Neuronal stem cell (in vitro differentiated cells): ENCODE measurements at regions not wholly inside any gene's neighbourhood (a gene's known extent, or its start where the extent isn't known, plus 50 kb on each side); places are given as distances from the start of the nearest gene placed in this dataset.
"Not testable (repeated sequence)": the region's sequence is repeated elsewhere in the genome, so short reads cannot be mapped to it uniquely, and the experiment has no call there.

Source experiments
- DNase-seq: peaks from one replicate; pipeline ENCODE4 v3.0.0-alpha.2; 2013; ENCODE audit warnings: low spot score
- H2AFZ ChIP-seq: one replicate; pipeline ENCODE4 v1.6.1; 2013; ENCODE audit warnings: mild to moderate bottlenecking, low read length, inconsistent platforms
- H2AK5ac ChIP-seq: 2 replicates; pipeline ENCODE4 v1.6.1; 2013; ENCODE audit warnings: low read depth, mild to moderate bottlenecking, inconsistent platforms, low read length, moderate library complexity, mixed read lengths
- H2BK120ac ChIP-seq: 2 replicates; pipeline ENCODE4 v1.6.1; 2013; ENCODE audit warnings: low read depth, mild to moderate bottlenecking, inconsistent platforms, low read length, moderate library complexity, mixed read lengths
- H2BK12ac ChIP-seq: one replicate; pipeline ENCODE4 v1.6.1; 2013; ENCODE audit warnings: low read length, inconsistent platforms
- H2BK15ac ChIP-seq: 2 replicates; pipeline ENCODE4 v1.6.1; 2013; ENCODE audit warnings: mild to moderate bottlenecking, low read length, inconsistent platforms, mixed read lengths
- H2BK5ac ChIP-seq: one replicate; pipeline ENCODE4 v1.6.1; 2013; ENCODE audit warnings: inconsistent platforms, mild to moderate bottlenecking, low read length, moderate library complexity
- H3K14ac ChIP-seq: one replicate; pipeline ENCODE4 v1.6.1; 2013; ENCODE audit warnings: low read length, inconsistent platforms
- H3K18ac ChIP-seq: 2 replicates; pipeline ENCODE4 v1.6.1; 2013; ENCODE audit warnings: low read length, inconsistent platforms
- H3K23ac ChIP-seq: 2 replicates; pipeline ENCODE4 v1.6.1; 2013; ENCODE audit warnings: low read depth, mild to moderate bottlenecking, mixed read lengths, low read length, inconsistent platforms; ENCODE audit not compliant: poor library complexity
- H3K27ac ChIP-seq: replicated peaks from 3 replicates; pipeline ENCODE4 v1.5.1; 2013; ENCODE audit warnings: low read length, inconsistent platforms
- H3K27me3 ChIP-seq, 3 experiments: 2 replicates each; pipeline ENCODE4 v1.6.1; 2013; ENCODE audit warnings: low read length in 3 of 3, mild to moderate bottlenecking in 2 of 3, inconsistent platforms in 1 of 3, low read depth in 1 of 3, mixed read lengths in 1 of 3, moderate library complexity in 1 of 3; ENCODE audit not compliant: control insufficient read depth in 3 of 3, insufficient read depth in 3 of 3
- H3K36me3 ChIP-seq, 2 donors: replicated peaks in 1 of 2; 2 replicates each; pipeline ENCODE4 v1.6.1; 2013; ENCODE audit warnings: low read length in 2 of 2; ENCODE audit not compliant: control insufficient read depth in 2 of 2, insufficient read depth in 2 of 2
- H3K4ac ChIP-seq: 2 replicates; pipeline ENCODE4 v1.6.1; 2013; ENCODE audit warnings: inconsistent platforms, mild to moderate bottlenecking, low read length, moderate library complexity
- H3K4me1 ChIP-seq, 2 donors: 1 replicate in 1 of 2; 2 replicates in 1 of 2; pipeline ENCODE4 v1.6.1; 2013; ENCODE audit warnings: low read length in 2 of 2, low read depth in 1 of 2; ENCODE audit not compliant: control insufficient read depth in 2 of 2, insufficient read depth in 1 of 2
- H3K4me2 ChIP-seq: one replicate; pipeline ENCODE4 v1.6.1; 2013; ENCODE audit warnings: mild to moderate bottlenecking, low read length, inconsistent platforms; ENCODE audit not compliant: insufficient read depth, poor library complexity, severe bottlenecking
- H3K4me3 ChIP-seq, 2 donors: 2 replicates each; pipeline ENCODE4 v1.5.1; 2013; ENCODE audit warnings: low read length in 2 of 2, mild to moderate bottlenecking in 2 of 2, inconsistent platforms in 1 of 2, moderate library complexity in 1 of 2
- H3K79me1 ChIP-seq: one replicate; pipeline ENCODE4 v1.6.1; 2013; ENCODE audit warnings: low read depth, mild to moderate bottlenecking, inconsistent platforms, low read length, moderate library complexity
- H3K9ac ChIP-seq: one replicate; pipeline ENCODE4 v1.6.1; 2013; ENCODE audit warnings: mild to moderate bottlenecking, low read depth, low read length, inconsistent platforms; ENCODE audit not compliant: poor library complexity
- H3K9me3 ChIP-seq, 2 donors: replicated peaks in 1 of 2; 2 replicates each; pipeline versions ENCODE3 to v1.6.1; 2013; ENCODE audit warnings: low read length in 2 of 2, mild to moderate bottlenecking in 2 of 2, inconsistent platforms in 1 of 2, low read depth in 1 of 2, mixed read lengths in 1 of 2, moderate library complexity in 1 of 2; ENCODE audit not compliant: control insufficient read depth in 2 of 2, insufficient read depth in 1 of 2
- H4K8ac ChIP-seq: one replicate; pipeline ENCODE4 v1.6.1; 2013; ENCODE audit warnings: low read depth, mild to moderate bottlenecking, inconsistent platforms, low read length, moderate library complexity
- H4K91ac ChIP-seq: one replicate; pipeline ENCODE4 v1.6.1; 2013; ENCODE audit warnings: low read length, low read depth, mild to moderate bottlenecking, inconsistent platforms; ENCODE audit not compliant: poor library complexity
- WGBS, 2 donors: extraction: QIAGEN DNeasy Blood & Tissue Kit; methylation state at CpG; one replicate each; pipeline ENCODE4 v1.1.7; 2013; ENCODE audit warnings: missing lambda C conversion rate in 2 of 2, mixed read lengths in 1 of 2; ENCODE audit not compliant: insufficient read length in 2 of 2, insufficient replicate concordance in 1 of 2; ENCODE audit errors: extremely low coverage in 2 of 2; 5-methylcytosine and 5-hydroxymethylcytosine counted together

DNA sequence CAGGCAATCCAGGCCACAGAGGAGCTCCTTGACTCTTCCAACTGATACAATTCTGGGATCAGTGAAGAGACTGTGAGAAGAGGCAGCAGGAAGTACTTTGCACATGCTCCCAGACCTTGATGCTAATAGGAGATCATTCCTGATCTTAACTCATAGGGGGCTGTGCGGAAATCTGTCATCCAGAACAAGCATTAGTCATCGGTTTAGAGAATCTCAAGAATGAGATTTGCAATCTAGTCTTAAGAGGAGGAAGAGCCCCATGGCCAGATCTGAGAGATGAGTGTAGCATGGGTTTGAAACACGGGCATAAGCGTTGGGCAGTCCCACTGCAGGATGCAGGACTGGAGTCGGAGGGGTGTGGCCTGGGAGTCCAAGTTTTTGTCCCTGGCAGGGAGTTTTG, 1081.1 kb downstream of the NAALADL2 start:
- H3K14ac ChIP-seq = no peak overlapping the region
- DNase-seq = no peak
- H2BK15ac ChIP-seq = no peak overlapping the region
- no peak overlapping the region for H3K23ac ChIP-seq
- peaks cover 7 to 9% of the 10 kb centered on the region in 2 donors for H3K9me3 ChIP-seq
- no peak overlapping the region for H3K27ac ChIP-seq
- H2BK5ac ChIP-seq = no peak overlapping the region
- no peak overlapping the region for H3K4ac ChIP-seq
- no peak overlapping the region for H2AFZ ChIP-seq
- no peak overlapping the region for H2BK120ac ChIP-seq
- no peak overlapping the region for H2BK12ac ChIP-seq
- no peak overlapping the region for H4K91ac ChIP-seq
- no peak overlapping the region for H2AK5ac ChIP-seq
- WGBS, 2 donors = no CpG with 5 or more reads among the region's 5 CpGs
- no peak overlapping the region for H3K9ac ChIP-seq
- H3K27me3 ChIP-seq = no peaks in the 10 kb centered on the region
- no peak overlapping the region for H3K18ac ChIP-seq
- H3K4me3 ChIP-seq = no peak overlapping the region
- no peak overlapping the region for H3K4me2 ChIP-seq
- no peak overlapping the region for H4K8ac ChIP-seq
- no peaks in the 10 kb centered on the region for H3K36me3 ChIP-seq
- no peaks in the 10 kb centered on the region for H3K4me1 ChIP-seq
- no peaks in the 10 kb centered on the region for H3K79me1 ChIP-seq

DNA sequence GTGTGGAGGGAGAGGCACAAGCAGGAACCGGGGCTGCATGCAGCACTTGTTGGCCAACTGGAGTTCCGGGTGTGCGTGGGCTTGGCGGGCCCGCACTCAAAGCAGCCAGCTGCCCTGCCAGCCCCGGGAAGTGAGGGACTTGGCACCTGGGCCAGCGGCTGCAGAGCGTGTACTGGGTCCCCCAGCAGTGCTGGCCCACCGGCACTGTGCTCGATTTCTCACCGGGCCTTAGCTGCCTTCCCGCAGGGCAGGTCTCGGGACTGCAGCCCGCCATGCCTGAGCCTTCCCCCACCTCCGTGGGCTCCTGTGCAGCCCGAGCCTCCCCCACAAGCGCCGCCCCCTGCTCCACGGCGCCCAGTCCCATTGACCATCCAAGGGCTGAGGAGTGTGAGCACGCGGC, 1078.2 kb downstream of the NAALADL2 start:
- not testable (repeated sequence) for H3K4ac ChIP-seq, H4K91ac ChIP-seq, H4K8ac ChIP-seq, DNase-seq, H3K14ac ChIP-seq, H3K18ac ChIP-seq, H3K4me1 ChIP-seq, H2BK12ac ChIP-seq, H3K23ac ChIP-seq, H3K27ac ChIP-seq, H3K79me1 ChIP-seq, H3K9me3 ChIP-seq, H3K27me3 ChIP-seq, H2BK120ac ChIP-seq, H2AFZ ChIP-seq, H3K9ac ChIP-seq, H3K36me3 ChIP-seq, H2BK5ac ChIP-seq, H3K4me3 ChIP-seq, H2AK5ac ChIP-seq, H2BK15ac ChIP-seq, H3K4me2 ChIP-seq
- no CpG with 5 or more reads among the region's 22 CpGs for WGBS, 2 donors

DNA sequence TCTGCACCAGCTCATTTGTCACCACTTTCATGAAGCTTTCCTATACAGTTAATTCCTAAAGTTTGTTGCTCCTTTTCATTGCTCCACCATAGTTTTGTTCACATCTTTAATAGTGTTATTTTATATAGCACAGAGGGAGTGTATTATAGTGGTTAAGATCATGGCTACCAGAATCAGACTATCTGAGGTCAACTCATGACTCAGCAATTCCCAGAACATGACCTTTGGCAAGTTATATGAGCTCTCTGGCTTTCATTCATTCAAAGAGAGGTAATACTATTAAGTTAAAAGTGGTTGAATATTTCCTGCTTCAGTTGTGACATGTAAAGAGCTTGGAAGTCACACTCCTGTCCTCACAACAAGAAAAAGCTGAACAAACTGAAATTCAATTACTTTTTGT, 1073.5 kb downstream of the NAALADL2 start:
- H3K4me1 ChIP-seq = no peaks in the 10 kb centered on the region
- H3K27ac ChIP-seq = no peak overlapping the region
- H3K23ac ChIP-seq = no peak overlapping the region
- H3K14ac ChIP-seq = no peak overlapping the region
- no peak overlapping the region for H3K4me2 ChIP-seq
- H4K91ac ChIP-seq = no peak overlapping the region
- no peak overlapping the region for H2BK12ac ChIP-seq
- H3K79me1 ChIP-seq = no peaks in the 10 kb centered on the region
- H3K4me3 ChIP-seq = no peak overlapping the region
- H3K27me3 ChIP-seq = no peaks in the 10 kb centered on the region
- peaks cover 2 to 6% of the 10 kb centered on the region in 2 donors for H3K9me3 ChIP-seq
- no peak for DNase-seq
- no peak overlapping the region for H2AK5ac ChIP-seq
- no peak overlapping the region for H3K9ac ChIP-seq
- no peak overlapping the region for H3K18ac ChIP-seq
- H2BK120ac ChIP-seq = no peak overlapping the region
- H2BK5ac ChIP-seq = no peak overlapping the region
- no peaks in the 10 kb centered on the region for H3K36me3 ChIP-seq
- H2AFZ ChIP-seq = no peak overlapping the region
- no peak overlapping the region for H3K4ac ChIP-seq
- no peak overlapping the region for H2BK15ac ChIP-seq
- H4K8ac ChIP-seq = no peak overlapping the region

DNA sequence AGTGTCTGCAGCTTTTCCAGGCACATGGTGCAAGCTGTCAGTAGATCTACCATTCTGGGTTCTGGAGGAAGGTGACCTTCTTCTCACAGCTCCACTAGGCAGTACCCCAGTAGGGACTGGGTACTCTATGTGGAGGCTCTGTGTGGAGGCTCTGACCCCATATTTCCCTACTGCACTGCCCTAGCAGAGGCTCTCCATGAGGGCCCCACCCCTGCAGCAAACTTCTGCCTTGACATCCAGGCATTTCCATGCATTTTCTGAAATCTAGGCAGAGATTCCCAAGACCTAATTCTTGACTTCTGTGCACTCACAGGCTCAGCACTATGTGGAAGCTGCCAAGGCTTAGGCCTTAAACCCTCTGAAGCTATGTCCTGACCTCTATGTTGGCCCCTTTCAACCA, 1060.0 kb downstream of the NAALADL2 start:
- no peak overlapping the region for H3K23ac ChIP-seq
- no peak overlapping the region for H3K4me2 ChIP-seq
- no peak overlapping the region for H2BK5ac ChIP-seq
- H2AFZ ChIP-seq = no peak overlapping the region
- H3K4me1 ChIP-seq = no peaks in the 10 kb centered on the region
- H3K4me3 ChIP-seq = no peak overlapping the region
- no peak overlapping the region for H3K14ac ChIP-seq
- no peak overlapping the region for H3K9ac ChIP-seq
- H2BK120ac ChIP-seq = no peak overlapping the region
- H3K79me1 ChIP-seq = no peaks in the 10 kb centered on the region
- no peak overlapping the region for H3K18ac ChIP-seq
- no peak overlapping the region for H3K27ac ChIP-seq
- H3K4ac ChIP-seq = no peak overlapping the region
- no peaks in the 10 kb centered on the region for H3K36me3 ChIP-seq
- no peak overlapping the region for H2BK15ac ChIP-seq
- no peak overlapping the region for H2AK5ac ChIP-seq
- no peaks in the 10 kb centered on the region for H3K27me3 ChIP-seq
- no peak for DNase-seq
- H4K8ac ChIP-seq = no peak overlapping the region
- H4K91ac ChIP-seq = no peak overlapping the region
- no peak overlapping the region for H2BK12ac ChIP-seq
- peaks cover 0 to 13% of the 10 kb centered on the region in 2 donors for H3K9me3 ChIP-seq
